B cell (primary cell): ENCODE measurements at regions not wholly inside any gene's neighbourhood (a gene's known extent, or its start where the extent isn't known, plus 50 kb on each side); places are given as distances from the start of the nearest gene placed in this dataset.

Source experiments
- ATAC-seq: fragments of 200-7000 bp; cut with Tn5 transposase; one replicate; pipeline ENCODE4 v1.10.0; 2021; ENCODE audit warnings: low read depth, mild to moderate bottlenecking, moderate number of reproducible peaks, moderate library complexity
- CTCF ChIA-PET: fragments of 350-600 bp; sonication (Branson Sonifier 250); formaldehyde crosslinking; loops from one replicate; lab custom pipeline; 2021; ENCODE audit warnings: antibody characterized with exemption, inconsistent platforms; lab: Charles Lee
- POLR2A ChIA-PET: fragments of 350-600 bp; sonication (Branson Sonifier 250); formaldehyde crosslinking; loops from one replicate; lab custom pipeline; 2021; ENCODE audit warnings: antibody characterized with exemption; lab: Charles Lee
- DNase-seq: peaks from one replicate; pipeline ENCODE4 v3.0.0; 2013
- H2AFZ ChIP-seq: 2 replicates; pipeline ENCODE4 v1.6.1; 2012; ENCODE audit warnings: mild to moderate bottlenecking, low read depth, low read length; ENCODE audit not compliant: insufficient read depth, poor library complexity, severe bottlenecking
- H3K27ac ChIP-seq, 2 donors: 1 replicate in 1 of 2; 2 replicates in 1 of 2; pipeline ENCODE4 v1.5.1; 2012 to 2013; ENCODE audit warnings: low read length in 2 of 2, mild to moderate bottlenecking in 2 of 2, moderate library complexity in 1 of 2
- H3K27me3 ChIP-seq, 4 experiments: fragments of 200-600 bp in 1 of 4; sonication (generic) in 1 of 4; replicated peaks in 1 of 4; 1 replicate in 2 of 4; 2 replicates in 2 of 4; pipeline versions ENCODE4 v1.6.1 to v1.7.0; 2013 to 2016; ENCODE audit warnings: low read length in 3 of 4, mild to moderate bottlenecking in 2 of 4, mixed read lengths in 1 of 4, moderate library complexity in 1 of 4; ENCODE audit not compliant: insufficient read depth in 4 of 4, control insufficient read depth in 3 of 4; ENCODE audit errors: control extremely low read depth in 1 of 4
- H3K36me3 ChIP-seq, 2 experiments: replicated peaks in 1 of 2; 1 replicate in 1 of 2; 2 replicates in 1 of 2; pipeline versions ENCODE4 v1.6.1 to v1.7.1; 2013; ENCODE audit warnings: low read length in 1 of 2; ENCODE audit not compliant: insufficient read depth in 2 of 2, control insufficient read depth in 1 of 2; ENCODE audit errors: control extremely low read depth in 1 of 2, extremely low read depth in 1 of 2
- H3K4me1 ChIP-seq, 2 donors: fragments of 200-600 bp in 1 of 2; sonication (generic) in 1 of 2; 1 replicate in 1 of 2; 2 replicates in 1 of 2; pipeline versions ENCODE4 v1.5.1 to v1.6.1; 2013 to 2017; ENCODE audit warnings: low read length in 2 of 2; ENCODE audit not compliant: control insufficient read depth in 2 of 2, insufficient read depth in 2 of 2
- H3K4me2 ChIP-seq: replicated peaks from 2 replicates; pipeline ENCODE3; 2012; ENCODE audit warnings: mild to moderate bottlenecking, low read depth, low read length; ENCODE audit not compliant: poor library complexity, severe bottlenecking
- H3K4me3 ChIP-seq, 5 experiments: fragments of 200-600 bp in 1 of 5; sonication (generic) in 1 of 5; 1 replicate in 3 of 5; 2 replicates in 2 of 5; pipeline versions ENCODE4 v1.5.1 to v1.7.0; 2011 to 2016; ENCODE audit warnings: low read length in 4 of 5, mild to moderate bottlenecking in 4 of 5, low read depth in 2 of 5, control low read depth in 1 of 5, moderate library complexity in 1 of 5; ENCODE audit not compliant: insufficient read depth in 1 of 5; ENCODE audit errors: control extremely low read depth in 1 of 5, extremely low read depth in 1 of 5
- H3K79me2 ChIP-seq: fragments of 200-600 bp; sonication (generic); one replicate; pipeline ENCODE4 v1.6.0; 2016; ENCODE audit warnings: low read length; ENCODE audit not compliant: control insufficient read depth, insufficient read depth
- H3K9ac ChIP-seq: fragments of 200-600 bp; sonication (generic); 2 replicates; pipeline ENCODE4 v1.6.1; 2017; ENCODE audit warnings: mild to moderate bottlenecking, low read length, moderate library complexity
- H3K9me3 ChIP-seq, 3 donors: one replicate each; pipeline versions ENCODE4 v1.6.1 to v1.7.1; 2013; ENCODE audit warnings: low read length in 2 of 3; ENCODE audit not compliant: control insufficient read depth in 2 of 3, insufficient read depth in 1 of 3; ENCODE audit errors: control extremely low read depth in 1 of 3
- H4K20me1 ChIP-seq: 2 replicates; pipeline ENCODE4 v1.6.0; 2012; ENCODE audit warnings: mild to moderate bottlenecking, low read length; ENCODE audit not compliant: insufficient read depth, control insufficient read depth, poor library complexity, severe bottlenecking
- H3K27ac Mint-ChIP-seq: one replicate; pipeline ENCODE4 v1.8.0; 2021; ENCODE audit warnings: mixed read lengths
- H3K27me3 Mint-ChIP-seq: one replicate; pipeline ENCODE4 v1.8.0; 2021; ENCODE audit warnings: mixed read lengths
- H3K4me1 Mint-ChIP-seq: one replicate; pipeline ENCODE4 v1.8.0; 2021; ENCODE audit warnings: mixed read lengths
- H3K4me3 Mint-ChIP-seq: one replicate; pipeline ENCODE4 v1.8.0; 2021; ENCODE audit warnings: mixed read lengths
- H3K9me3 Mint-ChIP-seq: one replicate; pipeline ENCODE4 v1.8.0; 2022; ENCODE audit warnings: mixed read lengths; ENCODE audit not compliant: insufficient read depth
- EZH2 ChIP-seq: IDR thresholded peaks from 2 replicates; pipeline ENCODE4 v1.6.1; 2012; ENCODE audit warnings: borderline replicate concordance, low read depth, mild to moderate bottlenecking, moderate library complexity, low read length; ENCODE audit not compliant: insufficient read depth, poor library complexity, severe bottlenecking
- WGBS: methylation state at CpG from one replicate; pipeline ENCODE4 v1.1.5; 2013; ENCODE audit warnings: missing lambda C conversion rate; ENCODE audit not compliant: insufficient coverage; 5-methylcytosine and 5-hydroxymethylcytosine counted together
- intact Hi-C: fragments of 100-400 bp; cut with micrococcal nuclease; formaldehyde crosslinking; loops from one replicate; pipeline ENCODE4 v1.10.0; 2022
- TF ChIP-seq, protein P1 (sequence below): fragments of 200-600 bp; IDR thresholded peaks from one replicate; pipeline ENCODE4 v1.8.0; 2022; ENCODE audit warnings: antibody characterized with exemption, mild to moderate bottlenecking

DNA sequence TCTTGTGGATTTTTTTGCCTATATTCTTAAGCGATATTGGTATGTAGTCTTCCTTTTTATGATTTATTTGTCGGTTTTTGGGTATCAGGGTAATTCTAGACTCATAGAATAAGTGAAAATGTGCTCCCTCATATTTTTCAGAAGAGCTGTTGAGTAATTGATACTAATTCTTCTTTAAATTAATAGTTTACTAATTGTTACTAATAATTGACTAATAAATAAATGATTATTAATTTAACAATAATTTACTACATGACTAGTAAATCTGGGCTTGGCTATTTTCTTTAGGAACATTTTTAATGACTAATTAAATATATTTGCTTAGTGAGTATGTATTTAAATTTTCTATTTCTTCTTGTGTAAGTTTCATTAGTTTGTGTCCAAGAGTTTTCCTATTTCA lies 325.0 kb downstream of the ADCYAP1 start:
- no peak overlapping the region for H3K27ac Mint-ChIP-seq
- WGBS = no CpG with 5 or more reads among the region's 2 CpGs
- no peaks in the 10 kb centered on the region for H3K27me3 ChIP-seq
- ChIA-PET POLR2A (no interaction called here), CTCF (no interaction called here)
- H3K27ac ChIP-seq = no peak overlapping the region
- TF ChIP-seq EZH2 = no peak
- TF ChIP-seq, protein P1, sequence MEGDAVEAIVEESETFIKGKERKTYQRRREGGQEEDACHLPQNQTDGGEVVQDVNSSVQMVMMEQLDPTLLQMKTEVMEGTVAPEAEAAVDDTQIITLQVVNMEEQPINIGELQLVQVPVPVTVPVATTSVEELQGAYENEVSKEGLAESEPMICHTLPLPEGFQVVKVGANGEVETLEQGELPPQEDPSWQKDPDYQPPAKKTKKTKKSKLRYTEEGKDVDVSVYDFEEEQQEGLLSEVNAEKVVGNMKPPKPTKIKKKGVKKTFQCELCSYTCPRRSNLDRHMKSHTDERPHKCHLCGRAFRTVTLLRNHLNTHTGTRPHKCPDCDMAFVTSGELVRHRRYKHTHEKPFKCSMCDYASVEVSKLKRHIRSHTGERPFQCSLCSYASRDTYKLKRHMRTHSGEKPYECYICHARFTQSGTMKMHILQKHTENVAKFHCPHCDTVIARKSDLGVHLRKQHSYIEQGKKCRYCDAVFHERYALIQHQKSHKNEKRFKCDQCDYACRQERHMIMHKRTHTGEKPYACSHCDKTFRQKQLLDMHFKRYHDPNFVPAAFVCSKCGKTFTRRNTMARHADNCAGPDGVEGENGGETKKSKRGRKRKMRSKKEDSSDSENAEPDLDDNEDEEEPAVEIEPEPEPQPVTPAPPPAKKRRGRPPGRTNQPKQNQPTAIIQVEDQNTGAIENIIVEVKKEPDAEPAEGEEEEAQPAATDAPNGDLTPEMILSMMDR = no peak
- DNase-seq (no peak), ATAC-seq (no peak)
- no peaks in the 10 kb centered on the region for H3K36me3 ChIP-seq
- no peak overlapping the region for H3K4me2 ChIP-seq
- peaks cover 19% of the 10 kb centered on the region for H3K9me3 Mint-ChIP-seq
- H3K9ac ChIP-seq = no peak overlapping the region
- H2AFZ ChIP-seq = no peak overlapping the region
- no peak overlapping the region for H3K4me3 Mint-ChIP-seq
- peaks cover 3 to 5% (median 4%) of the 10 kb centered on the region in 3 donors for H3K9me3 ChIP-seq
- no peaks in the 10 kb centered on the region for H3K4me1 ChIP-seq
- H3K27me3 Mint-ChIP-seq = no peaks in the 10 kb centered on the region
- H3K4me1 Mint-ChIP-seq = no peaks in the 10 kb centered on the region
- intact Hi-C loops = no loop called here
- no peaks in the 10 kb centered on the region for H3K79me2 ChIP-seq
- no peak overlapping the region for H3K4me3 ChIP-seq
- no peaks in the 10 kb centered on the region for H4K20me1 ChIP-seq

DNA sequence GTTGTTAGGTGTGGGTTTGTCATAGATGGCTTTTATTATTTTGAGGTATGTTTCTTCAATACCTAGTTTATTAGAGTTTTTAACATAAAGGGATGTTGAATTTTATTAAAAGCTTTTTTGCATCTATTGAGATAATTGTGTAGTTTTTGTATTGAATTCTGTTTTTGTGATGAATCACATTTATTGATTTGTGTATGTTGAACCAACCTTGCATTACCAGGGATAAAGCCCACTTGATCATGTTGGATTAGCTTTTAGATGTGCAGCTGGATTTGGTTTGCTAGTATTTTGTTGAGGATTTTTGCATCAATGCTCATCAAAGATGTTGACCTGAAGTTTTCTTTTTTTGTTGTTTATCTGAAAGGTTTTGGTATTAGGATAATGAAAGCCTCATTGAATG lies 328.2 kb downstream of the ADCYAP1 start:
- no peak overlapping the region for H3K4me3 ChIP-seq
- DNase-seq (no peak), ATAC-seq (no peak)
- H2AFZ ChIP-seq = no peak overlapping the region
- Mint-ChIP-seq H3K27me3 (no peaks in the 10 kb centered on the region), H3K9me3 (peaks cover 20% of the 10 kb centered on the region), H3K4me3 (no peak overlapping the region), H3K4me1 (no peaks in the 10 kb centered on the region), H3K27ac (no peak overlapping the region)
- H3K79me2 ChIP-seq = no peaks in the 10 kb centered on the region
- no peaks in the 10 kb centered on the region for H4K20me1 ChIP-seq
- no peaks in the 10 kb centered on the region for H3K4me1 ChIP-seq
- no peak overlapping the region for H3K9ac ChIP-seq
- intact Hi-C loops = no loop called here
- POLR2A ChIA-PET = no interaction called here
- CTCF ChIA-PET = no interaction called here
- no peaks in the 10 kb centered on the region for H3K27me3 ChIP-seq
- no peaks in the 10 kb centered on the region for H3K36me3 ChIP-seq
- H3K27ac ChIP-seq = no peak overlapping the region
- TF ChIP-seq, protein P1 = no peak
- TF ChIP-seq EZH2 = no peak
- H3K9me3 ChIP-seq = peaks cover 4 to 7% (median 4%) of the 10 kb centered on the region in 3 donors
- H3K4me2 ChIP-seq = no peak overlapping the region
